A673 (cell line): ENCODE measurements at regions not wholly inside any gene's neighbourhood (a gene's known extent, or its start where the extent isn't known, plus 50 kb on each side); places are given as distances from the start of the nearest gene placed in this dataset.

Source experiments
- EZH2 ChIP-seq: fragments of 200-600 bp; sonication (generic); IDR thresholded peaks from 2 replicates; pipeline ENCODE4 v1.6.1; 2017; ENCODE audit warnings: borderline replicate concordance, low read depth, mild to moderate bottlenecking, mixed read lengths, antibody characterized with exemption, low read length; ENCODE audit not compliant: poor library complexity, severe bottlenecking
- TF ChIP-seq, protein P1 (sequence below): fragments of 300-800, 200-600 bp; sonication (generic); conservative IDR thresholded peaks from 2 replicates; pipeline ENCODE4 v1.5.1; 2017; ENCODE audit warnings: low read depth, mild to moderate bottlenecking, antibody characterized with exemption, low read length, moderate library complexity, mixed read lengths

DNA sequence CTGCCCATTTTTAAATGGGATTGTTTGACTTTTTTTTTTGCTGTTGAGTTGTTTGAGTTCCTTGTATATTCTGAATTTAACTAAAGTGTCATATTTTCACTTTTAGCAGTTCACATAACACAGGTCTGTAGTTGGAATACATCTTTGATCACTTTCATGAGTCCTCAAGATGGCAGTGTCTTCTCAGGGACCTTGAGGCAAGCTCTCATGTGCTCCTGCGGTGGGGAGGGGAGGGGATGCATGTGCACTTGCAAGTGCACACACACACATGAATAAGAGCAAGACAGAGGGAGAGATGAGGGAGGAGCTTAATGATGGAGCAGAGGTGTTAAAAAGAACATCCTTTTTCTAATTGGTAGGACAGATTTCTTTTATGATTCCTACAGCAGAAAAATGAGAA, 291.4 kb upstream of the OR4E1 start:
- TF ChIP-seq, protein P1, sequence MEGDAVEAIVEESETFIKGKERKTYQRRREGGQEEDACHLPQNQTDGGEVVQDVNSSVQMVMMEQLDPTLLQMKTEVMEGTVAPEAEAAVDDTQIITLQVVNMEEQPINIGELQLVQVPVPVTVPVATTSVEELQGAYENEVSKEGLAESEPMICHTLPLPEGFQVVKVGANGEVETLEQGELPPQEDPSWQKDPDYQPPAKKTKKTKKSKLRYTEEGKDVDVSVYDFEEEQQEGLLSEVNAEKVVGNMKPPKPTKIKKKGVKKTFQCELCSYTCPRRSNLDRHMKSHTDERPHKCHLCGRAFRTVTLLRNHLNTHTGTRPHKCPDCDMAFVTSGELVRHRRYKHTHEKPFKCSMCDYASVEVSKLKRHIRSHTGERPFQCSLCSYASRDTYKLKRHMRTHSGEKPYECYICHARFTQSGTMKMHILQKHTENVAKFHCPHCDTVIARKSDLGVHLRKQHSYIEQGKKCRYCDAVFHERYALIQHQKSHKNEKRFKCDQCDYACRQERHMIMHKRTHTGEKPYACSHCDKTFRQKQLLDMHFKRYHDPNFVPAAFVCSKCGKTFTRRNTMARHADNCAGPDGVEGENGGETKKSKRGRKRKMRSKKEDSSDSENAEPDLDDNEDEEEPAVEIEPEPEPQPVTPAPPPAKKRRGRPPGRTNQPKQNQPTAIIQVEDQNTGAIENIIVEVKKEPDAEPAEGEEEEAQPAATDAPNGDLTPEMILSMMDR: no peak
- TF ChIP-seq EZH2: no peak
